ENCODE measurements at regions not wholly inside any gene's neighbourhood (a gene's known extent, or its start where the extent isn't known, plus 50 kb on each side); places are given as distances from the start of the nearest gene placed in this dataset.

DNA sequence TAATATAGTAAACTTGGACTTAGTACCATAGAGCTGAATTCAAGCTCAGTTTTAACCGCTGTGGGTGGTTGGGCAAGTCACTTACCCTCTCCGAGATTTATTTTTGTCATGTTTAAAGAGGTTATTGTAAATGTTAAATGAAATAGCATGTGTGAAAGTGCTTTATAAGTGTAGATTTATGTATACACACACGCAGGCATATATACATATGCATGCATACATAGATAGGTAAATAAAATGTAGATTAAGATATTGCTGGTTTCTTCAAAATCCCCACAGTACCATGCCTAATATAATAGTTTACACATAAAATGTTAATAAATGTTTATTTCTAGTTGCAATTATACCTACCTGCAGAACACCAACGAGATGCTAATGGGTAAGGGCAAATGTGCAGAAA lies 164.5 kb upstream of the EGFLAM start:
- DNase-seq, result no peak

DNA sequence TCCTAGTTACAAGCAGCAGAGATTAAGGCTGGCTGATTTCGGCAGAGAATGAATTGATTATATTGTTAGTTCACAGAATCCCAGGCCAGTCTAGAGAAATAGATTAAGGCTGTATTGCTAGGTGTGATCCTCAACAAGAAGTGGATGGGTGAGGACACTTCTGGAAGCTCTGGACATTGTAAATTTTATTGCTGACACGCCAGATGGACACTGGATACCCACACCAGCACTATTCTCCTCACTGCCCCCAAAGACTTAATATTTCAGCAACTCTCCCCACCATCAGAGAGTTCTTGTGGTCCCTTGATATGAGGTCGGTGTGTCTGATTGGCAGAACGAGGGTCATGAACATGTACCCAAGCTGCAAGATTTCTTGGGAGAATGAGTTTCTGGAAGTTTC lies 171.6 kb upstream of the EGFLAM start:
- DNase-seq, result no peak

DNA sequence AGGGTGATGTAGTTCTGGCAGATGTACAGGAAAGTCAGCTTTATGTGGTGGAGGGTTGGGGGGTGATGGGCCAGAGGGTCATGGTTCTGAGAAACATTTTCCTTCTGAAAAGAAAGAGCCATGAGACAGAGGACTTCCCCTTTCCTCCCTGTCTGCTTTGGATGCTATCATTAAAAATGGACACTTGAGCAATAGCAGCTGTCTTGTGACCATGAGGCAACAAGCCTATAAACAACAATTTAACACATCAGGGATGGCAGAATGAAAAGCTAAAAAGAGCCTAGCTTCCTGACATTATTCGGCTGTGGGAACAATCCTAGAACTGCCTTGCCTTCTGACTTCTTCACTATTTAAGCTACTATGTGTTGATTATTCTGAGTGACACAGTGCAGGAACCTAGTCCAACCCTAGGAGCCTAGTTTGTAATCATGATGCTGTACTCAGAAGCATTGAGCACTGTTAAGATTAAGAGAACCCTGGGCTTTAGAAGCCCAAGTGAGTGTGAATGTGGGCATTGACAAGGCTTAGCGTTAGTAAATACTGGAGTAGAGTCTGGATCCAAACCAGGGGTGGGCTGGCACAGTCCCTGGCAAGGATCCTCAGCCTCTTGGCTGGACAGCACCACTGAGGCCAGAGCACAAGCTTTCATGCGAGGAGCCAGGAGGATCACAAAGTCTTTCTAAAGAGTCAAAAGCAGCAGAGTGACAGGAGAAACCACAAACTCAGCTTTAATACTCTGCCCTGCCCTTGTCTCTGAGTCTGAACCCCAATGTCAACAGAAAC lies 178.5 kb upstream of the EGFLAM start:
- no peak for DNase-seq

DNA sequence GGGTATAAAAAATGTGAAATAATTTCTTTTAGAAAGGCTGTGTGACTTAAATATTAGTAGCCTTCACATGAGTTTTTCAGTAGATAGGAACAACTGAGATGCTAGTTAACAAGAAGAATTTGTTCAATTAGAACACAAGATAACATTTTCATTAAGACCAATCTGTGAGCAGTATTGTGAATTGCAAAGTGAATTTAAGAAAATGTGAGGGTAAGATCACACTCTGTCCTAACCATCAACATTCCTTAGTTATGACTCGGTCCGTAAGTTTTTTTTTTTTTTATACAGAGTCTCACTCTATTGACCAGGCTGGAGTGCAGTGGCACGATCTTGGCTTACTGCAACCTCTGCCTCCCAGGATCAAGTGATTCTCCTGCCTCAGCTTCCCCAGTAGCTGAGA lies 180.2 kb upstream of the EGFLAM start:
- DNase-seq, result no peak

DNA sequence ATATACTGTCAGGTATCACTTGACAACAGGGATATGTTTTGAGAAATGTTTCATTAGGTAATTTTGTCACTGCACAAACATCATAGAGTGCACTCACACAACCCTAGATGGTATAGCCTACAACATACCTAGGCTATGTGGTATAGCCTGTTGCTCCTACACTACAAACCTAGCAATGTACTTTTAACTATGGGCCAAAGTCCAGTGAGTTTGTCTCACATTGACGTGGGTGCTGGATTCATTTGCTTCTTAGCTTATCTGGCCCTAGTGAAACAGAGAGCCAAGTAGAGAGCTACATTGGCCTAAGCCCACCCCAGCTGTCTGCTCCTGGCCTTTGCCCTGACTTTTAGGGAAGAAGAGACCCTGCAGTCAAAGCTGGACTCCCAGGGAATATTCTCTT lies 180.7 kb upstream of the EGFLAM start:
- no peak for DNase-seq

DNA sequence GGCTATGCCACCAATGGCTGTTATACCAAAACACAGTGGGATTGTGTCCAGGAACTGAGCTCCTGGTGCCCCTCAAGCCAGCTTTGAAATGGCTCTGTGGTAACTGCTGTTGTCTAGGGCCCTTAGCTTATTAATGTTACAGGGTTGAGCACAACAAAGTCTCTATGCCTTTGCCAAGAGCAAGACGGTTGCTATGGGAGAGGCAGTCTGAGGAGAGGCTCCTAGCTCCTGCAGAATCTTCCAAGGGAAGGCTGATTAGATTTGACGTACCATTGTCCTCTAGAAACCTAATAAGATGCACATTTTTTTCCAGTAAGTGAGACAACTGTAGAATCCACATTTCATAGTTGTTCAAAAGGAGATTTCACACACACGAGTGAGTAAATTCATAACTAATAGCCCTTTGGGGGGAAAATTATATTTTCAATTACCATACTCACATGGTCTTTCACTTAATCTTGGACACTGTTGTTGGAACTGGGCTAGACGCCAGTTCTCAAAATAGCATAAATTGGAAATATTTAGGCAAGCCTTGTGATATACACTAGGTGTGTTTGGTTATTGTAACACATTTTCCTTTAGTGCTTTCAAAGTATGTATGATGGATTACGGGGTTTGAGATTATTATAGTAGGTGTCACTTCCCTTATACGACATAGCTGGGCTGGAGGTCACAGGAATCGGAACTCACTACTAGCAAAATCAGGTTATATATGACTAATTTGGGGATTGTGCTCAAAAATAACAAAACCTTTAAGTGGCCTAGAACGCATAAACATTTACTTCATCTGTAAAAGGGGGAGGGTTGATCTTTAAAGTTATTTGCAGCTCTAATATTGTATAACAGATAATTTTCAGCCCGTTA lies 186.3 kb upstream of the EGFLAM start:
- DNase-seq, result no peak

DNA sequence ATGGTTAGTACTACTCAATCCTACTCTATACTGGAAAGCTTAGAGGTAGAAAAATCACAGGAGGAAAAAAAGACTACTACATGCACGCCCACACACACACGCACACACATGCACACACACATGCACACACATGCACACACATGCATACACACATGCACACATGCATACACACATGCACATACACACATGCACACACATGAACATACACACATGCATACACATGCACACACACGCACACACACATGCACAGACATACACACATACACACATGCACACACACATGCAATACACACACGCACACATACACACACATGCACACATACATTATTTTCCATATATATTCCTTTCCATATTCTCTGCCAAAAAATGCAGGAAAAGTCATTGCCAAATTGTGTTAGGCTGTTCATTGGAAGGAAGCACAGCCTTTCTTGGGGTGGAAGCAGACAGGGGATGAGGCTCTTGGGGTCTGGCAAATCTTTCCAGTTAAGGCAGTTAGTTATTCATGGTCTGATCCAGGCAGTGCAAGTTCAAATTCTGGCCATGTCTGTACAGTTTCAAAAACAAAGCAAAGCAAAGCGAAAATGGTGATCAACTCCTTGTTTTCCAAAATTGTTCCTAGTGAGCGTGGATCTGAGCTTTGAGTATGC lies 187.9 kb upstream of the EGFLAM start:
- DNase-seq, result no peak

DNA sequence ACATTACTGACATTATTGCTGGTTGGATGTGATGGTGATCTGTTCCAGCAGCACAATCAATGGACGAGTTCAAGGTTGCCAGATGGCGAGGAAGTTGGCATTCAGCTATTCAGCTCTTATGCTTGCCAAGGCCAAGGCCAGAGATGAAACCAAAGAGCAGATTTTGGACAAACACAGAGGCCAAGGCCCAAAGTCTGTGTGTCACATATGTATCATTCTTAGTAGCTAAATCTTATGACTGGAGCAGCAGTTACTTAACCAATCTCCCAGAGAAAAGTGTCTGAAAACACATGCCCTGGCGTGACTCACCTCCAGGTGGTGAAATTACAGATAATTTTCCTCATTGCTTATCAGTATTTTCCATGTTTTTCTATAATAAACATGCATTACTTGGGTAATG lies 189.0 kb upstream of the EGFLAM start:
- DNase-seq, result no peak

DNA sequence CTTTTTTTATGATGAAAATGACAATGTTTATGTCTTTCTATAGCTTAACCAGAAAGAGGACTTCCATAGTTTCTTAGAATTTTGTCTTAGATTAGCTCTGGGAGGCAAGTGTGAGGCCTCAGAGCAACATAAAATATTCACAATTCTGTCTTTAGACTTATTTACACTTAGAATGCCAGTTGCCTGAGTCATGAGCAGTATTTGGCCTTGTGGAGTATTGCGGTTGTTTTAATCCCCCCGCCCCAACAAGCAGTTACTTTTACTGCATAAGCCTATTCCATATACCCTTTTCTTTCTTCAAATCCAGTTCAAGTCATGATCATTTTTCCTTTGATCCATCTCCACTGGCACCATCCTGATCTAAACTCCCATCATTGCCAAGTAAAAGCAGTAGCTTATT lies 198.0 kb upstream of the EGFLAM start:
- DNase-seq, result no peak

DNA sequence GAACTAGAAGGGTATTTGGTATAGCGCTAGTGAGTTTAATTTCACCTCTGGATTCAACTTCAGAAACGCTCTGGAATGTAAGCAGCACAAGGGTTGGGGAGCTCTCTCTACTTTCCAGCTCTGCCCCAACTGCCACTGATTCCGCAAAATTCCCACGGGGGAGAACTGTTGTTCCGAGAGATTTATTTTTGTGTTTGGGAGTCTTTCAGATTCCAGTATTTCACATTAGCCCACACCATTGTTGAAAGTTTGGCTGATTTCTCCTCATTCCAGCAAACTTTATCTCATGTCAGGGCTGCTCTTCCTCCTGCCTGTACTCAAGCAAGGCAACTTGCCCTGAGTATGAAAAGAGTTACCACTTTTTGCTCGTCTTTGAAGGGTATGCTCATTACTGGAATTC lies 198.5 kb upstream of the EGFLAM start:
- DNase-seq, result no peak

DNA sequence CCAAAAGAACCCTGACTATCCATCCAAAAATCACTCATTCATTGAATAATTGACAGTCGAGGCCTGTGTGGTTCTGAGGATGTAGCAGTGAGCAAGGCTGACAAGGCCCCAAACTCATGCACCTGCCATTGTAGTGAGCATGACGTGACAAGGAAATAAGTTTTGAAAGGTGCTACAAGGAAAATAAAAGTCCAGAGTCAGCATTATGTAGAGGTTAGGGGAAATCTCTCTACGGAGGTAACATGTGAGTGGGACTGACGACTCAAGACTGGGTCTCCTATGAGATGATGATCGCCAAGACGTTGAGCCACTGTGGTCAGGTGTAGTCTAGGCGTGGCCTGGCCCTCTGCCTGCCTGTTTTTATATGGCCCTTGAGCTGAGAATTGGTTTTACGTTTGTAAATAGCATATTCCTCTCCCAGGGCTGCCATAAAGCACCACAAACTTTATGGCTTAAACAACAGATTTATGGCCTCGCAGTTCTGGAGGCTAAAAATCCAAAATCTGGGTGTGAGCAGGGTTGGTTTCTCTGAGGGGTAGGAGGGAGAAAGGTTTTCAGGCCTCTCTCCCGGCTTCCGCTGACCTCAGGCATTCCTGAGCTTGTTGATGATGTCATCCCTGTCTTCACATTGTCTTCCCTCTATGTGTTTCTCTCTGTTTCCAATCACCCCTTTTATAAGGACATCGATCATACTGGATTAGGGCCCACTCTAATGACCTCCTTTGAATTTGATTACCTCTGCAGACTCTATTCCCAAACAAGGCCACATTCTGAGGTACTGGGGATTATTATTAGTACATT lies 206.4 kb upstream of the EGFLAM start:
- no peak for DNase-seq

DNA sequence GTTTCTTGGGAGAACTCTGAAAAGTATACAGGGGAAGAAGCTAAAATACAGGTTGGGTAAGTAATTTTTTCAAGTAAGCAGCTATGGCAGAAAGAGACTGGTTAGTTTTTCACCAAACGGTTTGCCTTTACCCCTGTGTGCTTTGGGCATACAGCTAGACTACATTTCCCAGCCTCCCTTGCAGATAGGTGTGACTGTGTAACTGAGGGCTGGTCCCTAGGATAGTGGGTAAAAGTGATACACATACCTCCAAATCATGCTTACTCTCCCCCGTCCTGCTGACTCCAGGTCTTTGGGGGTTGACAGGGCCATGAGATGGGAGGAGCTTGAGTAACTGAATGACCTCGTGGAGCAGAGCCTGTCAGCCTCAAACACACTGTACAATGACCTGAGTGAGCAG lies 208.6 kb upstream of the GDNF start:
- no peak for DNase-seq

DNA sequence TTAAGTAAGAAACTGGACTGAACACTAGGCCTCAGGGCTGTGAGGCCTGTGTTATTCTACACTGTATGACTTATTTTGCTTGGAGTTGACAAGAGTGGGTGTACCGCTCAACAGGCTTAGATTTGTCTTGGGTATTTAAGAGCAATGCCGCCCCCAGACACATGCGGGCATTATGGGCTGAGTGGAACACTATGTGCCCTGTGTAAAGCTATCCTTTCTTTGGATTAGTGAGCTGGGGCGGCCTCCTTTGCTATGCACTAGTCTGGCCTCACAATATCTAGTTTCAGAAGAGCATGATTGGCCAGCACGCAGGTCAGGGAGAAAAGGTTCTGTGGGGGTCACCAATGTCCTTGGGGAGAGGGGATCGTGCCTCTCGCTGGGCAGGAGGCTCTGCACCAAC lies 206.3 kb upstream of the GDNF start:
- no peak for DNase-seq

DNA sequence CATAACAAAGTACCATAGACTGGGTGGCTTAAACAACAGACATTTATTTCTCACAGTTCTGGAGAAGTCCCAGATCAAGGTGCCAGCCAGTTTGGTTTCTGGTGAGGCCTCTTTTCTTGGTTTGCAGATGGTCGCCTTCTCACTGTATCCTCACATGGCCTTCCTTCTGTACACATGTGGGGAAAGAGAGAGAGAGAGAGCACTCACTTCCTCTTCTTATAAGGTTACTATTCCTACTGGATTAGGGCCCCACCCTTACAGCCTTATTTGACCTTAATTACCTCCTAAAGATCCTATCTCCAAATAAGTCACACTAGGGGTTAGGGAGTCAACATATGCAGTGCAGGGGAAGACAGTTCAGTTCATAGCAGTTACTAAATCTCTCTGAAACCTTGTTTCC lies 205.6 kb upstream of the GDNF start:
- no peak for DNase-seq

DNA sequence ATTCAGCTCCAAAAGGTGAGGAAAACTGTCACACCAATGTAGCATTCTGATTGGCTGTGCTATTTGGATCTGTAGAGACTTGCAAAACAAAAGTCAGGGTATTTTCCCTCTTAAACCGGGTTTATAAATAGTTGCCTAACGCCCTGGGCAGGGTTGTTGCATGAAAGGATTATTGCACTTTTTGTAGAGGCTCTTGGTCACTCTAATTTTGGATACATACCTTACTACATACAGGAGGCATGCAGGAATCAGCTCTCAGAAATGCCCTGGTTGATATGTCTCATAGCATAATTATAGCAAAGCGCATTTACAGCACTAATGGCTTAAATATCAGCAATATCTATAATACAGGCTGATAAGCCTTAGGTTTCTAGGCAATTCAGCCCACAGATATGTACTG lies 200.0 kb upstream of the GDNF start:
- DNase-seq, result no peak

DNA sequence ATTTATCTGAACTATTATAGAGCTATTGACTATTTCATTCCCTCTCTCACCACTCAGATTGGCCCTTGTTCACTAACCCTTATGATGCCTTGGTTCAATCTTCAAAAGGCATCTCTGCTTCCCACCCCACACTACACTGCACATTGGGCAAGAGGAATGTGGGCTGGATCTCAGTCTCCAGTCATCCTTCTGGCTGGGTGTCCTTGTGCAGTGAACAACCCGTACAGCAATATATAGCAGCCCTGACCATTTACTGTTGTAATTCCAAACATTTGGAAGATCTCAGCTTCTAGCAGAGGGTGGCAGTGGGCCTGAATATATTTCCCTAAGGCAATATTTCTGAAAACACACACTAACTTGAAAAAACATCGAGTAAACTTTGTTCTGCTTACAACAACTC lies 199.2 kb upstream of the GDNF start:
- DNase-seq, result no peak

DNA sequence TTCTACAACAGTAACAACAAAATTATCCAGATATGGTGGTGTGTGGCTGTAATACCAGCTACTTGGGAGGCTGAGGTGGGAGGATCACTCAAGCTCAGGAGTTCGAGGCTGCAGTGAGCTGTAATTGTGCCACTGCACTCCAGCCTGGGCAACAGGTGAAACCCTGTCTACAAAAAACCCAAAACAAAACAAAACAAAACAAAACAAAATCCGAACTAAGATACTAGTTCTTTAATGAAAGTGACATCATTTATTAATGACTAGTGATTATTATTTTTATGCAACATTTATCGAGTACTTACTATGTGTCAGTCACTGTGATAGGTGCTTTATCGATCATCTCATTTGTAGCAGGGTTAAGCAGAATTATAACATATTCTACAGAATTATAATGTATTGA lies 196.9 kb upstream of the GDNF start:
- DNase-seq, result no peak

DNA sequence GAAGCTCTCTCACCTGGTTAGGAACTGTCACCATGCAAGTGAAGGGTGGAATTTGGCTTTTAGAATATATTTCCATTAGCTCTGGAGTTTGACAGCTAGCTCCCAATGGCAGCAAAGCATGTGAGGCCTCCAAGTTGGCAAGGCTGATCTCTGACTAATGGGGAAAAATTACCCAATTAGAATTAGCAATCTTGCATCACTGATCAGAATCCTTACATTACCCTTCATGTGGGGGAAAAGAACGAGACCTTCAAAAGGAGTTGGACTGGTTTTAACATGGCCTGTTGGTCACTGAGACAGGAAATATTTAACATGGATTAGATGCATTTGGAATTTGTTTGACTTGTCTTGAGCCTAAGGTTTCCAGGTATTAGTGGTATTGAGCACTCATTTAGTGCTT lies 192.3 kb upstream of the GDNF start:
- DNase-seq, result no peak

DNA sequence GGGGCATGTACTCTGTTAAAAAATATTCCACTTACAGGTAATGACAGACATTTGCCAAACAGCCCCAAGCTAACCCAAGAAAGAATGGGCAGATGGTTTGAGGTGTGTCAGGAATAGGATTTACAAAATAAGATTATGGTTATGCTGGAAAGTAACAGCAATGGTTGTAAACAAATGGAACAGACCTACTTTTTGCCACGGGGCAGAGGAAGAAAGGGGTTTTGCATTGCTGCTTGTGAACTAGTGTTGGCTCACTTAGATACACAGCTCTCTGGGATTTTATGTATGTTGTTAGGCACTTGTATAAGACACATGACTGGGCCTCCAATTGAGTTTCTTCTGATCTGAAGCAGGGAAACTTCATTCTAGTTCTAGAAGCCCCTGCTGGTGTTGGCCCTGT lies 191.5 kb upstream of the GDNF start:
- no peak for DNase-seq

DNA sequence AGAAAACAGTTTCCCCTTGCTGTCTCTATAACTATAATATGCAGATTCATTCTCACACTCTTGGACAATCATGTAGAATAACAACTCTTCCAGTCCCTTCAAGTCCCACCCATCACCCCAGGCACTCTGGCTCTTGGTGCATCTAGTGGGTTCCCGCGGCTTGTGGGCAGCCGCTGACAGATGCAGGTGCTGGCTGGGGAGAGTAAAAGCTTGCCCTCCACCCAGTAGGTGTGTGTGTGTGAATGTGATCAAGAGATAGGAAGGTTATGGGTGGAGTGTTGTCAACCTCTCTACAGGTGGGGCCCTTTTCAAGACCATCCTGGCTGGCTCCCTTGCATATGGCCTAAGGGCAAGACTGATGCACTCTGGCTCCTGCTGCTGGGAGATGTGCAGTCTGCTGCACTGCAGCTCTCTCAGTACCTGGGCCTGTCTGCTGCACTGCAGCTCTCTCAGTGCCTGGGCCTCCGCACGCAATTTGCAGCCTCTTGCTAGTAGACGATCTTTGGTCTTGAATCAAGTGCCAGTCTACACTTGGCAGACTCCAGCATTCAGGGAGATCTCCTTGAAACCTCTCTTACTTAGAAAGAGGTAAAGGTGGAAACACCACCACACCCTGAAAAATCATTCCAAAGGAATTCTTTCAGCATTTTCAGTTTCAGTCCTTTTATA lies 189.7 kb upstream of the GDNF start:
- no peak for DNase-seq

DNA sequence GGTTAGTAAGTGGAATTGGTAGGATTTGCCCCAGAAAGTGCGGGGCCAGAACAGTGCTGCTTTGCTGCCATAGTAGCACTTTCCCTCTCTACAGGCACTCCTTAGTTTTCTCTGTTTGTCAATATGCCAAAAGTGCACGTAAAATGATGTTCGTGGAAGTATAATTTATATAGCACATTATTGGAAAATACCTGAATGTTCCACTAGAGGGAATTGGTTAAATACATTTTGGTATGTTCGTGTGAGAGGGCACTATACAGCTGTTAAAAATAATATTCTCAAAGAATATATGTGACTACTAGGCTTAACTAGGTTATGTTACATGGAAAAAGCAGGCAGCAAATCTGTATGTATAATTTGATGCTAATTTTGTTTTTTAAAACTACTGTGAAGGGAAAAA lies 184.0 kb upstream of the GDNF start:
- no peak for DNase-seq

DNA sequence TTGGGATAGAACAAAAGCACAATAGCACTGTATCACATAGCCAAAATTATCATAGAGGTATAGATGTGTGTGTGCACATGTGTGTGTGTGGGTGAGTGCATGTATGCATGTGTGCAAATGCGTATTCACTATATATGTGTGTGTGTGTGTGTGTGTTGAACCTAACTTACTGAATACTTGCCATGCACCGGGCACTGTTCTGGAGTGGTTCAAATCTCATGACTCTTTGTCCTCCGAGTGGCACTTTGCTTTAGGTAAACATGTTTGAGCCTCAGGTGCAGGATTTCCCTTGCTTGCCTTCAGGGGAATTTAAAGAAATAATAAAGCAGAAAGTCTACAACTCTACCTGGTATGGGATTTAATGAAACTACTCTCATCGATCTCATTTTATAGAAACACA lies 183.5 kb upstream of the GDNF start:
- no peak for DNase-seq

DNA sequence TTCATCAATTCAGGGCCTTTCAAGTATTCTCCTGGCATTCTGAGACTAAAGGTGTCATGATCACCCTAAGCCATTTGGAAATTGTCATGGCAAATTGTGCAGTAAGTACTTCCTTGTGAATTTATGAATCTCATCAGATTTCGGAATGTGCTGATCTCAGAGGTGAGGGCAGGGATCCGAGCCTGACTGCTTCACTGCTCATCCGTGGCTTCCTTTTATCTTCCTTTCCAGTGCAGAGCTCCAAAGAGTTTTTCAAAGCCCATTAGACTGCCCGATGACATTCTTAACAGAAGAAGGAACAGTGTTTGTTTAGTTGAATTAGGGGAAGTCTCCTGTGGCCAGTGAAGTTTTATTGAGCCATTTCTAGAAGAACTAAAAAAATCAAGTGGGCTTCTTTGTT lies 182.8 kb upstream of the GDNF start:
- DNase-seq, result no peak

All from NCI-H526 treated with DMSO at 0.1 percent for 48 hours (cell line).